GM10248 (cell line): ENCODE measurements at regions not wholly inside any gene's neighbourhood (a gene's known extent, or its start where the extent isn't known, plus 50 kb on each side); places are given as distances from the start of the nearest gene placed in this dataset.

Experiments
- CTCF ChIA-PET: fragments of 300-600 bp; sonication (Branson Sonifier 250); formaldehyde crosslinking; extraction: SDS; loops from one replicate; lab custom pipeline; 2021; ENCODE audit warnings: antibody characterized with exemption; lab: Yijun Ruan, JAX
- POLR2A ChIA-PET: fragments of 350-650 bp; sonication (Branson Sonifier 250); formaldehyde crosslinking; extraction: SDS; loops from one replicate; lab custom pipeline; 2020; ENCODE audit warnings: antibody characterized with exemption; lab: Yijun Ruan, JAX
- DNase-seq: peaks from one replicate; pipeline ENCODE4 v3.0.0; 2012; ENCODE audit errors: extremely low spot score
- CTCF ChIP-seq: IDR thresholded peaks from 2 replicates; pipeline ENCODE4 v1.5.1; 2012; ENCODE audit warnings: mild to moderate bottlenecking, low read depth; ENCODE audit errors: extremely low read depth, missing control alignments, control extremely low read depth

GRCh38 chr2:9096761-9097160, 93.3 kb upstream of the MBOAT2 start:
- ChIA-PET POLR2A (no interaction called here), CTCF (interaction anchor here (1.4 kb wide), 1 partner anchor 19 kb away, joined by 3 read pairs; no protein-coding TSS in a partner anchor)
- no peak for DNase-seq
- TF ChIP-seq CTCF = no peak

GRCh38 chr2:9095690-9096089, 92.2 kb upstream of the MBOAT2 start:
- DNase-seq = no peak
- TF ChIP-seq CTCF = no peak
- ChIA-PET CTCF (no interaction called here), POLR2A (no interaction called here)

DNA sequence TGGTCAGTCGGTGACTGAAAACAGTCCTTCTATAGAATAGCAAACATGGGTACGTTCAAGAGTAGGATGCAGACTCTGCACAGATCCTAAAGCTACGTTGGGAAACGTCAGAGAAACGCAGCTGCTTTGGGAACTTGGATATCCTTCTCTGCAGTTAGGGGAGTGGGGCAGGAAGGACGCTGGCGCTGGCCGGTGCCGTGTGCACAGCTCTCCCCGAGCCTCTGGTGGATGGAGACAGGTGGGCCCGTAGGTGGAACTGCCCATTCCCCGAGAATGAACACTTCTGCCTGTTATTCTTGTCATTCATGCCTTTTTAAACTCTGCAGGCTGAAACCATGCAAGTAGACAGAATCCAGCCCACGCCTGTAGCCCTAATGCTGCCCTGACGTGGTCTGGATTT, 91.7 kb upstream of the MBOAT2 start:
- DNase-seq = no peak
- CTCF ChIA-PET = no interaction called here
- no peak for TF ChIP-seq CTCF
- POLR2A ChIA-PET = no interaction called here

GRCh38 chr2:9094117-9094516, 90.6 kb upstream of the MBOAT2 start:
- no peak for TF ChIP-seq CTCF
- DNase-seq = no peak
- POLR2A ChIA-PET = no interaction called here
- CTCF ChIA-PET = interaction anchor here (1.0 kb wide), 2 partner anchors 42 to 225 kb away, joined by 3 read pairs; no protein-coding TSS in a partner anchor

- POLR2A ChIA-PET = interaction anchor here (1.1 kb wide), 1 partner anchor 90 kb away, joined by 3 read pairs; the partner anchor contains the start of gene MBOAT2
- CTCF ChIA-PET = interaction anchor here (0.9 to 2.0 kb wide), 6 partner anchors 12 to 224 kb away, joined by 3 to 8 read pairs (median 5); no protein-coding TSS in a partner anchor
- TF ChIP-seq CTCF = no peak
- DNase-seq = no peak
These were observed 89.8 kb upstream of the MBOAT2 start for GRCh38 chr2:9093324-9093723.

- no peak for TF ChIP-seq CTCF
- ChIA-PET CTCF (interaction anchor here (0.9 to 2.0 kb wide), 6 partner anchors 11 to 48 kb away, joined by 3 to 8 read pairs (median 5); no protein-coding TSS in a partner anchor), POLR2A (interaction anchor here (1.1 kb wide), 1 partner anchor 89 kb away, joined by 3 read pairs; the partner anchor contains the start of gene MBOAT2)
- DNase-seq = no peak
These were observed 89.1 kb upstream of the MBOAT2 start for GRCh38 chr2:9092383-9093282.
